Cardiac fibroblast (primary cell): ENCODE measurements at regions not wholly inside any gene's neighbourhood (a gene's known extent, or its start where the extent isn't known, plus 50 kb on each side); places are given as distances from the start of the nearest gene placed in this dataset.
A peak's percentile ranks its signal among the peaks of the same experiment; 100 is the strongest.

Experiments used
- DNase-seq, 2 donors: peaks; one replicate each; pipeline versions ENCODE4 v3.0.0 to v3.0.0-alpha.2; 2010; ENCODE audit warnings: low read depth in 2 of 2
- H3K4me3 ChIP-seq, 2 donors: replicated peaks in 1 of 2; 1 replicate in 1 of 2; 2 replicates in 1 of 2; pipeline ENCODE4 v1.5.1; 2011; ENCODE audit warnings: low read depth in 2 of 2, low read length in 2 of 2, mild to moderate bottlenecking in 2 of 2, moderate library complexity in 1 of 2
- CTCF ChIP-seq: IDR thresholded peaks from one replicate; pipeline ENCODE4 v1.5.1; 2011; ENCODE audit warnings: low read depth, mild to moderate bottlenecking, low read length, inconsistent platforms

- DNase-seq, result no peak
These were observed 84.1 kb upstream of the RRP15 start for GRCh38 chr1:218200979-218201378.

DNA sequence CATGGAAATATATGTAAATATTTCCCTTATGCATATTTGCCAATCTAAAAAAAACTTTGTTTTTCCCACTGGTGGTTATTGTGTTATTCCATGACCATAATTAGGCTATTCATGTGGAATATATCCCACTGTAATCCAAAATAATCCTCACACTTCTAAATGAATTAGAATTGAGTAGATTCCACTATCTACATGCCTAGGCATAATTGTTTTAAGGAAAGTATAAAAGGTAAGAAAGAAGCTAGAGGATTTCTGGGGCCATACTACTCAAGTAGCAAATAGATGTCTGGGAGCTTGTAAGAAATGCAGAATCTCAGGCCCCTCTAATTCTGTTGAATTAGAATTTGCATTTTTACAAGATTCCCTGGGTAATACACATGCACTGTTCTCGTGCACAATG is 83.5 kb upstream of the RRP15 start:
- DNase-seq, result no peak
- H3K4me3 ChIP-seq, result no peak overlapping the region
- TF ChIP-seq CTCF, result no peak

More at GRCh38 chr1:218200979-218201378, 84.1 kb upstream of the RRP15 start:
- TF ChIP-seq CTCF, result no peak
- H3K4me3 ChIP-seq, result no peak overlapping the region

GRCh38 chr1:218205721-218206120 is 79.4 kb upstream of the RRP15 start:
- TF ChIP-seq CTCF, result no peak
- H3K4me3 ChIP-seq, result no peak overlapping the region
- DNase-seq, result no peak

- H3K4me3 ChIP-seq, result no peak overlapping the region
- no peak for TF ChIP-seq CTCF
- no peak for DNase-seq
These were observed 77.9 kb upstream of the RRP15 start for GRCh38 chr1:218207194-218207593.

- no peak for TF ChIP-seq CTCF
- H3K4me3 ChIP-seq, result no peak overlapping the region
- DNase-seq, result peak; percentile 24 to 83
These were observed 75.7 kb upstream of the RRP15 start for GRCh38 chr1:218209351-218209861.

DNA sequence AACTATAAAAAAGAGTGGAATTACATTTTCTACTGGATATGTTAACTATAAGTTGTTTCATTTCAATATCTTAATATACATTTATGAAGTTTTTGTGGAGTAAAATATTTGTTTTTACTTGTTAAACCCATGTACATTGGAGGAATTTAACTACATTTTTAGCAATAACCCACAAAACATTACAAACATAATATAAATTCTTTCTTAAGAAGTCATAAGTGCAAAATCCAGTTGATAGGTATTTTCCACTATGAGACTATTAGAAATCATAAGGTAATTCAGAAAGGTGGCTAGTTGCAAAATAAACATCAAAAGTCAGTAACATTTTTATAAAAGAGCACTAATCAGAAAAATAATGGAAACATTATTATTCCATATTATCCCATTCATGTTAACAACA is 73.9 kb upstream of the RRP15 start:
- no peak for TF ChIP-seq CTCF
- no peak overlapping the region for H3K4me3 ChIP-seq
- peak; percentile 3 to 46 for DNase-seq

DNA sequence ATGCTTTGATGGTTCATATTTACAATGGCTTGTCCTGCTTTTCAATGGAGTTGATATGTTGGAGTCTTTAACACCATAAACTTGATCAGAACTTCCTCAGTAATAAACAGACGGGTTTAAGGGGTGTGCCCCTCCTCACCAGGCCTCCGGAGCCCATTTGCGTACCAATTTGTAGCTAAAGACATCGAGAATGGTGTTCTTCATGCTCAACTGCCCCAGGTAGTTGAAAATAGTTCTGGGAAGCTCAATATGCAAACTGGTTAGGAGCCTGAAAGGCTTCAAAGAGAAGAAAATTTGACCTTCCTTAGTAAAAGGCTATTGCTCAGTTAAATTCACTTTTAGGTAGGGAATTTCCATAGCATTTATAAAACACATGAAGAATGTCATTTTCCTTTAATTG is 68.1 kb upstream of the RRP15 start:
- no peak for TF ChIP-seq CTCF
- no peak overlapping the region for H3K4me3 ChIP-seq
- DNase-seq, result no peak
